Subcutaneous abdominal adipose tissue (tissue), 5 donors: ENCODE measurements at regions not wholly inside any gene's neighbourhood (a gene's known extent, or its start where the extent isn't known, plus 50 kb on each side); places are given as distances from the start of the nearest gene placed in this dataset.
"Not testable (repeated sequence)": the region's sequence is repeated elsewhere in the genome, so short reads cannot be mapped to it uniquely, and the experiment has no call there.

Source experiments
- H3K27ac ChIP-seq: one replicate; pipeline ENCODE4 v1.7.0; 2013; ENCODE audit warnings: low read depth, mild to moderate bottlenecking, inconsistent platforms, low read length, moderate library complexity
- H3K27me3 ChIP-seq, 5 donors: one replicate each; pipeline ENCODE4 v1.7.0; 2013; ENCODE audit warnings: low read length in 5 of 5, inconsistent platforms in 1 of 5; ENCODE audit not compliant: control insufficient read depth in 5 of 5, insufficient read depth in 4 of 5
- H3K36me3 ChIP-seq, 5 donors: one replicate each; pipeline ENCODE4 v1.7.0; 2013; ENCODE audit warnings: low read length in 5 of 5; ENCODE audit not compliant: control insufficient read depth in 5 of 5, insufficient read depth in 5 of 5
- H3K4me1 ChIP-seq, 5 donors: one replicate each; pipeline ENCODE4 v1.7.0; 2013; ENCODE audit warnings: low read length in 5 of 5, mild to moderate bottlenecking in 3 of 5, moderate library complexity in 1 of 5; ENCODE audit not compliant: control insufficient read depth in 5 of 5, insufficient read depth in 5 of 5
- H3K4me3 ChIP-seq, 5 donors: one replicate each; pipeline ENCODE4 v1.7.0; 2013; ENCODE audit warnings: low read length in 5 of 5, low read depth in 1 of 5
- H3K9ac ChIP-seq, 5 donors: one replicate each; pipeline ENCODE4 v1.7.0; 2013; ENCODE audit warnings: low read length in 5 of 5, mild to moderate bottlenecking in 4 of 5, moderate library complexity in 3 of 5
- H3K9me3 ChIP-seq, 5 donors: one replicate each; pipeline ENCODE4 v1.7.0; 2013; ENCODE audit warnings: low read length in 5 of 5; ENCODE audit not compliant: control insufficient read depth in 5 of 5
- donor health status: healthy.
- donor health status: healthy.
- donor health status: healthy.
- donor health status: healthy.
- donor health status: healthy.

DNA sequence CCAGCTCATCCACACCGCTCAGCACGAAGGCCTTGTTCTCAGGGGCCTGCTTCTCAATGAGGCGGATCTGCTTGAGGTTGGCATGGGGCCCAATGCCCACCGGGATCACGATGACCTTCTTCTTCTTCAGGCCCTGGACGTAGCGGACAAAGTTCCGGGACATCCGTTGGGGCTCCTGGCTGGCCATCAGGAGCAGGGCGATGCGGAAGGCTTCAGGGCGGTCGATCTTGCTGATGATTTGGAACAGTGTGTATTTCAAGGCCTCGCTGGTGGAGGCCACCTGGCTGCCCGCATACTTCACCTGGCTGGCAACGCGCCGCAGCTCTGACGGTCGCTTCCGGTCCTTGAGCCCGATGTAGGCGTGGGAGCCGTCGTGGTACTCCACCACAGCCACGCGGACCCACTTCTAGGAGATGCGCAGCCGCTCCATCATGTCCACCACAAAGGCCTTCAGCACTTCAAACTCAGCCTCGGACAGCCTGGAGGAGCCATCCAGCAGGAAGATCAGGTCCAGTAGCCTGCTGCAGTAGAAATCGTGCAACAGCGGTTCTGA lies 105.0 kb upstream of the CCT8L2 start:
- not testable (repeated sequence) for H3K9ac ChIP-seq, H3K27me3 ChIP-seq, H3K9me3 ChIP-seq, H3K4me3 ChIP-seq, H3K27ac ChIP-seq, H3K36me3 ChIP-seq, H3K4me1 ChIP-seq

DNA sequence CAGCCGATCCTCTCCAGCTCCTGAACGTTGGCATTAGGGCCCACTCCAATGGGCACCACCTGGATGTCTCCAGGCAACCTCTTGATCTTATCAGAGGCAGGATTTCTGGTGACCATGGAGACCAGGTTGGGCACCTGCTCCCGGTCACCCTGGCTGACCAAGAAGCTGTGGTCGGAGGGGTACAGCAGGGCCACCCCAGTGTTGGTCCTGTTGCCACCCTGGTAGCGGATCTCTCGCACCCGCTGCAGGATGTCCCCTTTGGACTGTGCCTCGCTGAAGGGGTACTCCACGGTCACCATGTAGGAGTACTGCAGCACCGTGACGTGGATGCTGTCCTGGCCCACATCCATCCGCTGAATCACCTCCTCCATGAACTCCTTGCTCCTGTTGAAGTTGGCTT lies 104.3 kb upstream of the CCT8L2 start:
- not testable (repeated sequence) for H3K9me3 ChIP-seq, H3K27me3 ChIP-seq, H3K36me3 ChIP-seq, H3K27ac ChIP-seq, H3K4me3 ChIP-seq, H3K9ac ChIP-seq, H3K4me1 ChIP-seq

DNA sequence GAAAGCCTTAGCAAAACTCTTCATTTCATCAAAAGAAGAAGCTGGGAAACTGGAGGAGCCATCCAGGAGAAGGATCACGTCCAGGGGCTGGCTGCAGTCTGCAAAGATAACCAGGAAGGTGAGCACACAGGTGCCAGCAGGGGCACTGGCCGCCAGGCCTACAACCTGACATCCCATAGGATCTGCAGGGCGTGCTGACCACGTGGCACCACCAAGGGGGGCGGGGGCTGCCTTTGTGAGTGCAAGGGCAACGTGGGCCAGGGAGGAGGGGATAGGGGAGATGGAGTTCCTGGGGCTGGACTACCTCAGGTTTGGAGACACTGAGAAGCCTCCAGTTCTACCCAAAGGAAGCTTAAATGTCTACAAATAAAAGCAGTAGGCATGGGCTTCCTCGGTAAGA lies 102.7 kb upstream of the CCT8L2 start:
- Histone ChIP-seq H3K27ac (no peak overlapping the region), H3K4me1 (no peaks in the 10 kb centered on the region), H3K9ac (no peak overlapping the region), H3K36me3 (no peaks in the 10 kb centered on the region), H3K4me3 (no peak overlapping the region), H3K27me3 (no peaks in the 10 kb centered on the region), H3K9me3 (peaks cover 0 to 2% (median 0%) of the 10 kb centered on the region in 5 donors)

DNA sequence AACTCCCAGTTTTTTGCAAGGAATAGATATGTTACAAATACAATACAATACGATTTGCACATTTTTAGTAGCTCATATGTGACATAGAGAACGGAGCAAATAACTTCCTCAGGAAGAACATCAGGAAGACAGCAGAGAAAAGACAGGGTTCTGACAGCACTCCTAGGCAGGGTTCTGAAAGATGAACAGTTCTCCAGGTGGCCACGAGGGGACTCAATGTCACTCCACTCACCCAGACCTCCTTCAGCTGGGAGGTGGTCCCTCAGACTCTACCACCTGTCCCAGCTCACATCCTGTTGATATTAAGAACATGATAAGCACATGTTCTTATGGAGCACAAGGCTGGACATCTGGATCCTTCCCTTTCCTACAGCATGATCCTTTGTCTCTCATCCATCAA lies 101.1 kb upstream of the CCT8L2 start:
- H3K4me1 ChIP-seq, H3K36me3 ChIP-seq, H3K4me3 ChIP-seq, H3K9ac ChIP-seq, H3K27ac ChIP-seq, H3K9me3 ChIP-seq, H3K27me3 ChIP-seq: not testable (repeated sequence)

DNA sequence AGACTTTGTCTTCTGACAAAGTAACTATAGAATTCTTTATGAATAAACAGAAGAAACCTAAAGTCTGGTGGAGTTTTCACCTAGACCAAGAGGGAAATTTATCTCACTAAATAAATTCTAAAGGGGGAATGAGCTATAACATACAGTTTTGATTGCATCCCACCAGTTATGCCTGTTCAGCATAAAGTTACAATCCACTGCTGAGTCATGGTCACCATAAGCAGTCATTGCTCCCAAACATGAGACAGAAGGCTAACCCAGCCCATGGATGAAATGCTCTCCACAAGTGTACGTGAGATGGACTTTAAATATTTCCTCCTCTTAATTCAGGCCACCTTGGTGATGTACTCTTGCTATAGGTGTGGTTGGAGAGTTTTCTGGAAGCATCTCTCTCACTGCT lies 96.7 kb upstream of the CCT8L2 start:
- not testable (repeated sequence) for H3K9ac ChIP-seq, H3K36me3 ChIP-seq, H3K9me3 ChIP-seq, H3K27ac ChIP-seq, H3K27me3 ChIP-seq, H3K4me3 ChIP-seq, H3K4me1 ChIP-seq

DNA sequence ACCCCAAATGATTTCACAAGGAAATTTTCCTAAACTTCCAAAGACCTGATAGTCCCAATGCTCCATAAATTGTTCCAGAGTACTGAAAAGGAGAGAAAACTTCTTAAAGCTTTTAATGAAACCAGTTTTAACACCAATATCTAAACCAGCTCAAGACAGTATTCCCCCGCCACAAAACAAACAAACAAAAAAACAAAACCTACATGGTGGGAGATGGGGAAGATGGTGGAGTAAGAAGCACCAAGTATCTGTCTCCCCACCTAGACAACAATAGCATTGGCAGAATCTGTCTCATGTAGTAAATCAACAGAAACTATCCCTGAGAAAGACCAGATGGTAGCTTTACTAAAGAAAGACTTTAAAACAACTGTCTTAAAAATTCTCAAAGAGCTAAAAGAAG lies 88.7 kb upstream of the CCT8L2 start:
- not testable (repeated sequence) for H3K27ac ChIP-seq, H3K4me3 ChIP-seq, H3K9me3 ChIP-seq, H3K9ac ChIP-seq, H3K4me1 ChIP-seq, H3K36me3 ChIP-seq, H3K27me3 ChIP-seq

DNA sequence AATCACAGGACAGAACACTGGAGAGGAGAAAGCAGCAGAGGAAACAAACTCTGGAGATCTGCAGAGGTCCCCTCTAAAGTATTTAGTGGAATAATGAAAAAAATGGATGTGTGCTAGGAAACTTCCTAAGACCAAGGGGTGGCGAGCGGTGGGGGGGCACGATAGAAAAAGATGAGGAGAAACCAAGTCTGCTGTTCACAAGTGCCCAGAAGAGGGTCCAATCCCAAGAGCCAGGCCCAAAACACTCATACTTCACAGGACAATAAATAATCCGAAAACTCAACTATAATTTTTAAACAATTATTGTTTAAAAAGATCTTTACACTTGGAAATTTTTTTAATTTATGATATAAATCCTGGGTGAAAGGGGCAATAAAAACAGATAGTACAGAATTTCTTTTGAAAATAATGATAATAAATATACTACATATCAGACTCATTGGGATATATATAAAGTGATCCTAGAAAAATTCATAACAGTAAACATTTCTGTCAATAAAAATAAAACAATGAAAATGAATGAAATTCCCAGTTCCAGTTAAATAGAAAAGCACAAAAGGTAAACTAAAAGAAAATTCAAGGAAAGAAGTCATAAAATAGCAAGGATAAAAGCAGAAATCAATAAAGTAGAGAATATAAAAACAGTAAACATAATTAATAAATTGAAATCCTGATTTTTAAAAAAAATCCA lies 87.7 kb upstream of the CCT8L2 start:
- not testable (repeated sequence) for H3K9ac ChIP-seq, H3K9me3 ChIP-seq, H3K4me1 ChIP-seq, H3K4me3 ChIP-seq, H3K27me3 ChIP-seq, H3K36me3 ChIP-seq, H3K27ac ChIP-seq

DNA sequence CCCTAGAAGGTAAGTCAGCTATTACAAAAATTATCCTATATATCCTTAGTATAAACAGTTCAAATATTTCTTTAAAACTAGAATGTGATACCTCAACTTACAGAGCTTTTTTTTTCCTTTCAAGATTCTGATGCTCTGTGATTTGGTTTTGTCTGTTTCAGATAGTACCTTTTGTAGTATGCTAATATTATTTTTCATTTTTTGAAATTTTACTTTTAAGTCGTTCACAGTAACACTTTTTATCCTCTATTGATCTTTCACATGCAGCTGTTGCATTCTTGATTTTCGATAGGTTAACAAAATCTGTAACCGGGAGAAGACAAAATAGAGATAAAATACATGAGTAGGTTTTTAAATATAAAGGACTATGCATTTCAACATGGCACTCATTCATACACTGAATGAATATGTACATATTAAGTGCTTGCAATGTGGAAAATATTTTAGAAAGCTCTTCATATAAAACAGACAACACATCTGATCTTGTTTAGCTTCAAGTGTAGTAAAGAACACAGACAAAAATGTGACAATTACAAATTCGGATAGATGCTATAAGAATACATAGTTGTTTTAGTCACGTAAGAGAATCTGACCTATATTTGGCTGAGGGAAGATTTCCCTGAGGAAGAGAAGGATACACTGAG lies 86.7 kb upstream of the CCT8L2 start:
- not testable (repeated sequence) for H3K9ac ChIP-seq, H3K36me3 ChIP-seq, H3K27me3 ChIP-seq, H3K9me3 ChIP-seq, H3K4me3 ChIP-seq, H3K4me1 ChIP-seq, H3K27ac ChIP-seq

DNA sequence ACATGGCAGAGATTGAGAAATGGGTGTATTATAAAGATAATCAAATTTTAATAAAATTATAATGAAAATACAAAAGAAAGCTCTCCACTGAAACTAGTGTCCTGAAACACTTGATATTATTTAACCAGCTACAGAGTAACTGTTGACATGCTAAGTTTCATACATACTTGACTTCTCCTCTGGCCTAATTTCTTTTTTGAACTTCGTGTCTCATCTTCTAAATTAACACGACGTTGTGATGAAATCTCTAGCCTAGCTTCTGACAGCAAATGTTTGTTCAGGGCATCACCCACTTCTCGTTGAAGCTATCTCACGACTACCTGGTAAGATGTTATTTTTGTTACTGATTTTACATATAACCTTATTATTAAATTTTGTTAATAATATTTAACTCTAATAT lies 80.8 kb upstream of the CCT8L2 start:
- H3K4me3 ChIP-seq, H3K9ac ChIP-seq, H3K9me3 ChIP-seq, H3K36me3 ChIP-seq, H3K27me3 ChIP-seq, H3K4me1 ChIP-seq, H3K27ac ChIP-seq: not testable (repeated sequence)

DNA sequence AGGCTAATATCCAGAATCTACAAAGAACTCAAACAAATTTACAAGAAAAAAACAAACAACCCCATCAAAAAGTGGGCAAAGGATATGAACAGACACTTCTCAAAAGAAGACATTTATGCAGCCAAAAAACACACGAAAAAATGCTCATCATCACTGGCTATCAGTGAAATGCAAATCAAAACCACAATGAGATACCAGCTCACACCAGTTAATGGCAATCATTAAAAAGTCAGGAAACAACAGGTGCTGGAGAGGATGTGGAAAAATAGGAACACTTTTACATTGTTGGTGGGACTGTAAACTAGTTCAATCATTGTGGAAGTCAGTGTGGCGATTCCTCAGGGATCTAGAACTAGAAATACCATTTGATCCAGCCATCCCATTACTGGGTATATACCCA lies 73.0 kb upstream of the CCT8L2 start:
- not testable (repeated sequence) for H3K27ac ChIP-seq, H3K9ac ChIP-seq, H3K4me1 ChIP-seq, H3K36me3 ChIP-seq, H3K4me3 ChIP-seq, H3K27me3 ChIP-seq, H3K9me3 ChIP-seq
